AG10803 (cell line): ENCODE measurements at regions not wholly inside any gene's neighbourhood (a gene's known extent, or its start where the extent isn't known, plus 50 kb on each side); places are given as distances from the start of the nearest gene placed in this dataset.
"Not testable (repeated sequence)": the region's sequence is repeated elsewhere in the genome, so short reads cannot be mapped to it uniquely, and the experiment has no call there.

ENCODE experiments used
- DNase-seq: peaks from one replicate; pipeline ENCODE4 v3.0.0; 2010; ENCODE audit warnings: low read depth
- H3K4me3 ChIP-seq: 2 replicates; pipeline ENCODE4 v1.5.1; 2011; ENCODE audit warnings: mild to moderate bottlenecking, low read length, control low read depth
- CTCF ChIP-seq: conservative IDR thresholded peaks from 2 replicates; pipeline ENCODE4 v1.5.1; 2011; ENCODE audit warnings: mild to moderate bottlenecking, low read length, control low read depth, inconsistent platforms

- no peak for TF ChIP-seq CTCF
- no peak overlapping the region for H3K4me3 ChIP-seq
- DNase-seq = no peak
Observed at GRCh38 chr10:129207297-129207696, 259.7 kb upstream of the MGMT start.

GRCh38 chr10:129210876-129211275, 256.2 kb upstream of the MGMT start:
- TF ChIP-seq CTCF = no peak
- no peak for DNase-seq
- H3K4me3 ChIP-seq = no peak overlapping the region

- no peak for TF ChIP-seq CTCF
- no peak overlapping the region for H3K4me3 ChIP-seq
- DNase-seq = no peak
Observed at GRCh38 chr10:129213256-129213655, 253.8 kb upstream of the MGMT start.

GRCh38 chr10:129213996-129214395, 253.0 kb upstream of the MGMT start:
- not testable (repeated sequence) for DNase-seq, H3K4me3 ChIP-seq

- no peak for TF ChIP-seq CTCF
- no peak overlapping the region for H3K4me3 ChIP-seq
- no peak for DNase-seq
Observed at GRCh38 chr10:129219364-129219763, 247.7 kb upstream of the MGMT start.

- H3K4me3 ChIP-seq = no peak overlapping the region
- DNase-seq = no peak
- no peak for TF ChIP-seq CTCF
Observed at GRCh38 chr10:129222436-129222835, 244.6 kb upstream of the MGMT start.

GRCh38 chr10:129223363-129223762, 243.7 kb upstream of the MGMT start:
- no peak for DNase-seq
- TF ChIP-seq CTCF = no peak
- H3K4me3 ChIP-seq = no peak overlapping the region

- no peak overlapping the region for H3K4me3 ChIP-seq
- no peak for TF ChIP-seq CTCF
- no peak for DNase-seq
Observed at GRCh38 chr10:129224065-129224464, 243.0 kb upstream of the MGMT start.
